CD4-positive, alpha-beta T cell (primary cell): ENCODE measurements at regions not wholly inside any gene's neighbourhood (a gene's known extent, or its start where the extent isn't known, plus 50 kb on each side); places are given as distances from the start of the nearest gene placed in this dataset.

Experiments
- ATAC-seq: fragments of 200-7000 bp; cut with Tn5 transposase; one replicate; pipeline ENCODE4 v1.10.0; 2022; ENCODE audit warnings: mild to moderate bottlenecking; ENCODE audit not compliant: poor library complexity
- CTCF ChIA-PET: fragments of 350-600 bp; sonication (Branson Sonifier 250); formaldehyde crosslinking; loops from one replicate; lab custom pipeline; 2021; ENCODE audit warnings: antibody characterized with exemption, inconsistent platforms; lab: Charles Lee
- POLR2A ChIA-PET: fragments of 350-600 bp; sonication (Branson Sonifier 250); formaldehyde crosslinking; loops from one replicate; lab custom pipeline; 2021; ENCODE audit warnings: antibody characterized with exemption, inconsistent platforms; lab: Charles Lee
- DNase-seq, 14 experiments: peaks; one replicate each; pipeline ENCODE4 v3.0.0-alpha.2; 2013 to 2020; ENCODE audit warnings: mixed read lengths in 2 of 14
- H3K27ac ChIP-seq, 2 donors: one replicate each; pipeline versions ENCODE4 v1.5.1 to v1.7.0; 2013; ENCODE audit warnings: low read length in 2 of 2, low read depth in 1 of 2, mild to moderate bottlenecking in 1 of 2
- H3K27me3 ChIP-seq, 2 experiments: 1 replicate in 1 of 2; 2 replicates in 1 of 2; pipeline versions ENCODE4 v1.6.1 to v1.7.0; 2013; ENCODE audit warnings: low read length in 2 of 2, control low read depth in 1 of 2, mild to moderate bottlenecking in 1 of 2, moderate library complexity in 1 of 2; ENCODE audit not compliant: insufficient read depth in 2 of 2, control insufficient read depth in 1 of 2
- H3K36me3 ChIP-seq: one replicate; pipeline ENCODE4 v1.6.1; 2013; ENCODE audit warnings: low read length, control low read depth; ENCODE audit not compliant: insufficient read depth
- H3K4me1 ChIP-seq: one replicate; pipeline ENCODE4 v1.6.1; 2013; ENCODE audit warnings: low read length, control low read depth; ENCODE audit not compliant: insufficient read depth
- H3K4me3 ChIP-seq: one replicate; pipeline ENCODE4 v1.5.1; 2013; ENCODE audit warnings: mild to moderate bottlenecking, low read length, moderate library complexity
- H3K9me3 ChIP-seq, 2 experiments: 1 replicate in 1 of 2; 2 replicates in 1 of 2; pipeline versions ENCODE4 v1.6.1 to v1.7.0; 2013; ENCODE audit warnings: low read length in 2 of 2, mild to moderate bottlenecking in 2 of 2, control low read depth in 1 of 2, moderate library complexity in 1 of 2; ENCODE audit not compliant: control insufficient read depth in 1 of 2, insufficient read depth in 1 of 2
- H3K27ac Mint-ChIP-seq: one replicate; pipeline ENCODE4 v1.8.0; 2020; ENCODE audit warnings: mixed read lengths
- H3K27me3 Mint-ChIP-seq: one replicate; pipeline ENCODE4 v1.8.0; 2021; ENCODE audit warnings: mixed read lengths
- H3K36me3 Mint-ChIP-seq: one replicate; pipeline ENCODE4 v1.8.0; 2021; ENCODE audit warnings: low read depth, mixed read lengths
- H3K4me1 Mint-ChIP-seq: one replicate; pipeline ENCODE4 v1.8.0; 2021; ENCODE audit warnings: low read depth, mixed read lengths
- H3K4me3 Mint-ChIP-seq: one replicate; pipeline ENCODE4 v1.8.0; 2020; ENCODE audit warnings: mild to moderate bottlenecking, mixed read lengths
- H3K9me3 Mint-ChIP-seq: one replicate; pipeline ENCODE4 v1.8.0; 2020; ENCODE audit warnings: mixed read lengths
- intact Hi-C, 2 experiments: fragments of 100-400 bp; cut with DNase I in 1 of 2; cut with micrococcal nuclease in 1 of 2; formaldehyde crosslinking; loops; one replicate each; pipeline versions ENCODE4 v1.15.1 to v1.9.0; 2023 to 2025; cut with DNase I, micrococcal nuclease
- TF ChIP-seq, protein P1 (sequence below): fragments of 200-600 bp; IDR thresholded peaks from one replicate; pipeline ENCODE4 v1.8.0; 2022; ENCODE audit warnings: antibody characterized with exemption, mild to moderate bottlenecking

DNA sequence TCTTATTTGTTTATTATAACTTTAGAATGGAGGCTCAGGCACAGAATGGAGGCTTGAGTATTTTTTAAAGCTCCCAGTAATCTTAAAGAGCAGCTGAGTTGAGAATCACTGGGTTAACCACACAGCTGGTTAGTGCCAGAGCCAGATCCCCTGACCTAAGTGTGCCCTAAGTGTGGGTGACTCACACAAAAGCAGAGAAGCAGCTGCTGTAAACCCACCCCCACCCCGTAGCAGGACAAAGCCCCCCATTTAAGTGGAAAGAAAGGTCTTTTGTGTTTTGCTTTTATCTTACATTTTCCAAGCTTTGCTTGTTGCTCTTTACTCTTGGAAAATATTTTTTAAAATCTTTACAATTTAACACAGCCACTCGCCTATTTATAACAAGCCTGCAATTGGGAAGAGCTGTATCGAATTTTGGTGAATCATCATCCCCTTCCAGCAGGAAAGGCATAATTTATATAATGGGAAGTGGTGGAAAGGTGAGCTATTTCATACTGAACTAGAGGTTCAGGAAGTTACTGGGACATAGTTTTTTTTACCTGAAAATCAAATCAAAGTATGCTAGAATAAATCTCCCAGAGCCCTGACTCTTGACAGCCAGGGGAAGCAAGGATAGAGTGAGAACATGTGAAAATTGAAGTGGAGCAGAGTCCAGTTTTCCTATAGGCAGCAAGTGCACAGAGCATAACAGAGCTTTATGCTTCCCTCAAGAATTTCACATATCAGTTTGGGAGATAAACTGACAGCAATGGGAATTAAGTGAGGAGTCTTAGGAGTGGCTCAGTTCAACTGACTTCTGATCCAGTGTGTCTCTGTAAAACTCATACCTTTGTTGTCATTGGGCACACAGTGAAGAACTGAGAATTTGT, 405.7 kb downstream of the AASDHPPT start:
- ChIA-PET POLR2A (no interaction called here), CTCF (no interaction called here)
- TF ChIP-seq, protein P1, sequence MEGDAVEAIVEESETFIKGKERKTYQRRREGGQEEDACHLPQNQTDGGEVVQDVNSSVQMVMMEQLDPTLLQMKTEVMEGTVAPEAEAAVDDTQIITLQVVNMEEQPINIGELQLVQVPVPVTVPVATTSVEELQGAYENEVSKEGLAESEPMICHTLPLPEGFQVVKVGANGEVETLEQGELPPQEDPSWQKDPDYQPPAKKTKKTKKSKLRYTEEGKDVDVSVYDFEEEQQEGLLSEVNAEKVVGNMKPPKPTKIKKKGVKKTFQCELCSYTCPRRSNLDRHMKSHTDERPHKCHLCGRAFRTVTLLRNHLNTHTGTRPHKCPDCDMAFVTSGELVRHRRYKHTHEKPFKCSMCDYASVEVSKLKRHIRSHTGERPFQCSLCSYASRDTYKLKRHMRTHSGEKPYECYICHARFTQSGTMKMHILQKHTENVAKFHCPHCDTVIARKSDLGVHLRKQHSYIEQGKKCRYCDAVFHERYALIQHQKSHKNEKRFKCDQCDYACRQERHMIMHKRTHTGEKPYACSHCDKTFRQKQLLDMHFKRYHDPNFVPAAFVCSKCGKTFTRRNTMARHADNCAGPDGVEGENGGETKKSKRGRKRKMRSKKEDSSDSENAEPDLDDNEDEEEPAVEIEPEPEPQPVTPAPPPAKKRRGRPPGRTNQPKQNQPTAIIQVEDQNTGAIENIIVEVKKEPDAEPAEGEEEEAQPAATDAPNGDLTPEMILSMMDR = no peak
- no peak for DNase-seq
- Histone ChIP-seq H3K27me3 (no peaks in the 10 kb centered on the region), H3K36me3 (no peaks in the 10 kb centered on the region), H3K9me3 (peaks cover 0 to 4% of the 10 kb centered on the region in 2 experiments), H3K4me1 (no peaks in the 10 kb centered on the region), H3K27ac (no peak overlapping the region), H3K4me3 (no peak overlapping the region)
- Mint-ChIP-seq H3K4me3 (no peak overlapping the region), H3K27me3 (no peaks in the 10 kb centered on the region), H3K36me3 (no peaks in the 10 kb centered on the region), H3K27ac (no peak overlapping the region), H3K9me3 (peaks cover 3% of the 10 kb centered on the region), H3K4me1 (no peaks in the 10 kb centered on the region)
- ATAC-seq = no peak
- intact Hi-C loops = no loop called here

DNA sequence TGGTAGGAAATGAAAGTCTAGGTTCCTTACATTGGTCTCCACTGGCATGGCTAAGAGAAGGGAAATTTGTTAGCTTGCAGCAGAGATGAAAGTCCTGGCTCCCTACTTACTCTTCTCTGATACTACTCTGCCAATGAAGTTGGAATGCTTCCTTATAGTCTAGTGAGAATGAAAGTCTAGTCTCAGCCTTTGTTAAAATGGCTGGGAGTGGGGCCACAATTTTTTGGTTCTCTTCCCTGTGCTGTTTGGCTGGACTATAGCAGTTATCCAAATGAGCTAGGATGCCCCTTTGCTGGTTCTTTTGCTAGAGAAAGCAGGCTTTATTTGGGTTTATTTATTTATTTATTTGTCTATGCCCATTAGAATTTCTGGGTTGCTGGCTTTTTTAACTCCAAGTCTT, 414.3 kb downstream of the AASDHPPT start:
- no peaks in the 10 kb centered on the region for H3K27me3 ChIP-seq
- no peaks in the 10 kb centered on the region for H3K36me3 Mint-ChIP-seq
- no peaks in the 10 kb centered on the region for H3K4me1 ChIP-seq
- H3K27ac Mint-ChIP-seq = no peak overlapping the region
- H3K27me3 Mint-ChIP-seq = no peaks in the 10 kb centered on the region
- peaks cover 3% of the 10 kb centered on the region for H3K9me3 Mint-ChIP-seq
- H3K4me1 Mint-ChIP-seq = no peaks in the 10 kb centered on the region
- H3K4me3 Mint-ChIP-seq = no peak overlapping the region
- TF ChIP-seq, protein P1 = no peak
- ChIA-PET POLR2A (no interaction called here), CTCF (no interaction called here)
- H3K36me3 ChIP-seq = no peaks in the 10 kb centered on the region
- H3K4me3 ChIP-seq = no peak overlapping the region
- H3K9me3 ChIP-seq = peaks cover 0 to 4% of the 10 kb centered on the region in 2 experiments
- intact Hi-C loops = no loop called here
- H3K27ac ChIP-seq = no peak overlapping the region
- ATAC-seq (no peak), DNase-seq (no peak)

DNA sequence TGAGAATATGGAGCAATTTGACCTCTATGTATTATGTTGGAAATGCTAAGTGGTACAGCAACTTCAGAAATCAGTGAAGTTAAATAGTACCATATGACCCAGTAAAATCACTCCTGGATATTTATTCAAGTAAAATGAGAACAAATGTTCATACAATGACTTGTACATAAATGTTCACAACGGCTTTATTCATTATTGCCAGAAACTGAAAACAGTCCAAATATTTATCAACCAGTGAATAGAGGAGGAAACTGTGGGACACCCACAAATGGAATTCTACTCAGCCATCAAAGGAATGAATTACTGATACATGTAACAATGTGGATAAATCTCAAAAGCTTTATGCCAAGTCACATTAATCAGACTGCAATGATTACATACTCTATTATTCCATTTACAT, 416.3 kb downstream of the AASDHPPT start:
- ATAC-seq (no peak), DNase-seq (no peak)
- intact Hi-C loops = no loop called here
- Mint-ChIP-seq H3K36me3 (no peaks in the 10 kb centered on the region), H3K4me1 (no peaks in the 10 kb centered on the region), H3K4me3 (no peak overlapping the region), H3K27me3 (no peaks in the 10 kb centered on the region), H3K9me3 (peaks cover 5% of the 10 kb centered on the region), H3K27ac (no peak overlapping the region)
- TF ChIP-seq, protein P1 = no peak
- ChIA-PET POLR2A (no interaction called here), CTCF (no interaction called here)
- H3K4me3 ChIP-seq = no peak overlapping the region
- no peaks in the 10 kb centered on the region for H3K27me3 ChIP-seq
- peaks cover 0 to 5% of the 10 kb centered on the region in 2 experiments for H3K9me3 ChIP-seq
- no peak overlapping the region for H3K27ac ChIP-seq
- H3K4me1 ChIP-seq = no peaks in the 10 kb centered on the region
- no peaks in the 10 kb centered on the region for H3K36me3 ChIP-seq
